ENCODE measurements at regions not wholly inside any gene's neighbourhood (a gene's known extent, or its start where the extent isn't known, plus 50 kb on each side); places are given as distances from the start of the nearest gene placed in this dataset.

- DNase-seq = no peak
These were observed 219.2 kb downstream of the ENC1 start for GRCh38 chr5:74421377-74421776.

- DNase-seq = no peak
These were observed 219.6 kb downstream of the ENC1 start for GRCh38 chr5:74420947-74421346.

- DNase-seq = no peak
These were observed 220.3 kb downstream of the ENC1 start for GRCh38 chr5:74420220-74420619.

GRCh38 chr5:74419468-74419867, 221.1 kb downstream of the ENC1 start:
- no peak for DNase-seq

GRCh38 chr5:74418709-74419108, 221.8 kb downstream of the ENC1 start:
- DNase-seq = no peak

GRCh38 chr5:74418261-74418660, 222.3 kb downstream of the ENC1 start:
- no peak for DNase-seq

- DNase-seq = no peak
These were observed 224.8 kb downstream of the ENC1 start for GRCh38 chr5:74415695-74416102.

- no peak for DNase-seq
These were observed 226.3 kb downstream of the ENC1 start for GRCh38 chr5:74414228-74414627.

GRCh38 chr5:74413403-74414048, 227.0 kb downstream of the ENC1 start:
- no peak for DNase-seq

- no peak for DNase-seq
These were observed 228.5 kb downstream of the ENC1 start for GRCh38 chr5:74412066-74412465.

GRCh38 chr5:74409712-74410111, 230.8 kb downstream of the ENC1 start:
- DNase-seq = no peak

GRCh38 chr5:74409166-74409706, 231.3 kb downstream of the ENC1 start:
- DNase-seq = no peak

GRCh38 chr5:74408150-74409043, 232.1 kb downstream of the ENC1 start:
- no peak for DNase-seq

- no peak for DNase-seq
These were observed 232.8 kb downstream of the ENC1 start for GRCh38 chr5:74407701-74408100.

GRCh38 chr5:74406844-74407243, 233.7 kb downstream of the ENC1 start:
- DNase-seq = no peak

- DNase-seq = no peak
These were observed 234.9 kb downstream of the ENC1 start for GRCh38 chr5:74405593-74405992.

GRCh38 chr5:74404574-74405508, 235.7 kb downstream of the ENC1 start:
- DNase-seq = no peak

GRCh38 chr5:74403771-74404170, 236.8 kb downstream of the ENC1 start:
- DNase-seq = no peak

- DNase-seq = no peak
These were observed 238.0 kb downstream of the ENC1 start for GRCh38 chr5:74402553-74402952.

GRCh38 chr5:74401946-74402320, 238.6 kb downstream of the ENC1 start:
- DNase-seq = no peak

- DNase-seq = no peak
These were observed 239.1 kb downstream of the ENC1 start for GRCh38 chr5:74401281-74401945.

GRCh38 chr5:74400067-74400466, 240.5 kb downstream of the ENC1 start:
- no peak for DNase-seq

Measured in stimulated activated CD4-positive, alpha-beta T cell treated with anti-CD3 and anti-CD28 coated beads, Interleukin-4, amount 100 ng/mL, for 1 hour (primary cell).